HepG2 (cell line): ENCODE measurements at regions not wholly inside any gene's neighbourhood (a gene's known extent, or its start where the extent isn't known, plus 50 kb on each side); places are given as distances from the start of the nearest gene placed in this dataset.
A peak's percentile ranks its signal among the peaks of the same experiment; 100 is the strongest.

Experiments used
- ARNTL ChIP-seq: sonication (generic); formaldehyde crosslinking; IDR thresholded peaks from 2 replicates; pipeline ENCODE4 v1.4.0; 2020; ENCODE audit warnings: mild to moderate bottlenecking, missing genetic modification reagents
- NPAS2 ChIP-seq: sonication (generic); formaldehyde crosslinking; IDR thresholded peaks from 2 replicates; pipeline ENCODE4 v1.8.0; 2022; ENCODE audit warnings: mild to moderate bottlenecking, missing genetic modification reagents, borderline replicate concordance
- SP1 ChIP-seq, 2 experiments: fragments of 450-650 bp in 1 of 2; sonication (generic) in 1 of 2; formaldehyde crosslinking in 1 of 2; IDR thresholded peaks; 2 replicates each; pipeline versions ENCODE4 v1.4.0 to v1.6.1; 2016 to 2020; ENCODE audit warnings: missing genetic modification reagents in 1 of 2
- TGIF2 ChIP-seq: IDR thresholded peaks from 2 replicates; pipeline ENCODE4 v1.6.1; 2016; ENCODE audit warnings: control low read depth, missing compliant biosample characterization
- ZBED4 ChIP-seq: sonication (generic); formaldehyde crosslinking; IDR thresholded peaks from 2 replicates; pipeline ENCODE4 v1.4.0; 2020; ENCODE audit warnings: missing genetic modification reagents, borderline replicate concordance
- ZBTB10 ChIP-seq: sonication (generic); formaldehyde crosslinking; IDR thresholded peaks from 2 replicates; pipeline ENCODE4 v1.4.0; 2020; ENCODE audit warnings: missing genetic modification reagents, borderline replicate concordance
- ZMAT5 ChIP-seq: sonication (generic); formaldehyde crosslinking; IDR thresholded peaks from 2 replicates; pipeline ENCODE4 v1.5.0; 2020; ENCODE audit warnings: mild to moderate bottlenecking, low read depth, missing genetic modification reagents, borderline replicate concordance
- ZNF335 ChIP-seq: sonication (generic); formaldehyde crosslinking; IDR thresholded peaks from 2 replicates; pipeline ENCODE4 v1.4.0; 2020; ENCODE audit warnings: missing genetic modification reagents
- TF ChIP-seq, protein P1 (sequence below): sonication (generic); formaldehyde crosslinking; IDR thresholded peaks from 2 replicates; pipeline ENCODE4 v1.9.0; 2022; ENCODE audit warnings: low read depth, missing genetic modification reagents
- TF ChIP-seq, protein P2 (sequence below): sonication (generic); formaldehyde crosslinking; IDR thresholded peaks from 2 replicates; pipeline ENCODE4 v1.4.0; 2020; ENCODE audit warnings: missing genetic modification reagents, borderline replicate concordance
- TF ChIP-seq, protein P3 (sequence below): sonication (generic); formaldehyde crosslinking; IDR thresholded peaks from 2 replicates; pipeline ENCODE4 v1.8.0; 2022; ENCODE audit warnings: missing genetic modification reagents, mild to moderate bottlenecking, inconsistent platforms, borderline replicate concordance

DNA sequence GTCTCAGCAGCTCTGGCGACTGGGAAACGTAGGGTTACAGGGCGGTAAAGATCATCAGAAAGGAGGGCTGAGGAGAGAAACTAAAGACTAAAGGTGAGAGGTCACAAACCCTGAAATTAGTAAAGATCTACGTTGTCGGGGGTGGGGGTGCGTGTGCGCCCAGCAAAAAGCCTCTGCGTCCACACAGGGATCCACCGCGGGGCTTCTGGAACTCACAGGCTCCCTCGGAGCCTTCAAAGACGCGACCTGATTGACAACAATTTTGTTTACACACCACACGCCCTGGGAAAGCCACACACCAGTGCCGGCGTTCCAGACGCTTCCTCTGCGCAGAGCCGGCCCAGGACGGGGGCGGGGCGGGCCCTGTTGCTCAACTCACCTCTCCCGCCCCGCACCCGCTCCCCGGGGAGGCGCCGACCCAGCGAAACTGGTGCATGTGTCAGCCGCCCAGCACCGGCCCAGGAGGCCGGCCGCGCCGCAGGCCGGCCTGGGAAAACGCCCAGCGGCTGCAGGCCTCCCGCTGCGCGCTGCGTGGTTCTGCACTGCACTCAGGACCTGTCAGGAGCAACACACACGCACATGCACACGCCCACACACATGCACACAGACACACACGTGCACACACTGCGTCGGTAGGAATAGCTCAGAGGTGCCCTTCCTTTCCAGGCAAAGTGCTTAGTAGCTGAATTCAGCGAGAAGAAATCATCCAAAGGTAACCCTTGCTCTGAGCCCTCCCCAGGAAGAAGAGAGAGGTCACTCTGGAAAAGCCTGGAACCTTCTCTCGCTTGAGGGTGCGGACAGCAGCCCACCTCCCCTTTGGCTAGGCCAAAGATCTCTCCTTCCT, 57.2 kb upstream of the ARID1B start (continued):
- TF ChIP-seq ZBED4 (CRISPR knock-in tag) (peak; percentile 99), ZMAT5 (0 out of 2 replicates have a peak, but pooled peaks have one; percentile 40), ARNTL (CRISPR knock-in tag) (peak; percentile 81), TGIF2 (CRISPR knock-in tag) (peak; percentile 41; the same call in 1 of the 2 replicates), ZNF335 (peak; percentile 88), ZBTB10 (CRISPR knock-in tag) (peak; percentile 75; the same call in 1 of the 2 replicates), SP1 (IDR thresholded peaks at IDR 0.05) (no peak), SP1 (CRISPR knock-in tag; IDR thresholded peaks at IDR 0.05) (peak; percentile 66), NPAS2 (CRISPR knock-in tag) (no peak)
- TF ChIP-seq, protein P1, sequence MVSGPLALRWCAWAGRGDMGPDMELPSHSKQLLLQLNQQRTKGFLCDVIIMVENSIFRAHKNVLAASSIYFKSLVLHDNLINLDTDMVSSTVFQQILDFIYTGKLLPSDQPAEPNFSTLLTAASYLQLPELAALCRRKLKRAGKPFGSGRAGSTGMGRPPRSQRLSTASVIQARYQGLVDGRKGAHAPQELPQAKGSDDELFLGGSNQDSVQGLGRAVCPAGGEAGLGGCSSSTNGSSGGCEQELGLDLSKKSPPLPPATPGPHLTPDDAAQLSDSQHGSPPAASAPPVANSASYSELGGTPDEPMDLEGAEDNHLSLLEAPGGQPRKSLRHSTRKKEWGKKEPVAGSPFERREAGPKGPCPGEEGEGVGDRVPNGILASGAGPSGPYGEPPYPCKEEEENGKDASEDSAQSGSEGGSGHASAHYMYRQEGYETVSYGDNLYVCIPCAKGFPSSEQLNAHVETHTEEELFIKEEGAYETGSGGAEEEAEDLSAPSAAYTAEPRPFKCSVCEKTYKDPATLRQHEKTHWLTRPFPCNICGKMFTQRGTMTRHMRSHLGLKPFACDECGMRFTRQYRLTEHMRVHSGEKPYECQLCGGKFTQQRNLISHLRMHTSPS, result peak; percentile 57
- TF ChIP-seq, protein P2, sequence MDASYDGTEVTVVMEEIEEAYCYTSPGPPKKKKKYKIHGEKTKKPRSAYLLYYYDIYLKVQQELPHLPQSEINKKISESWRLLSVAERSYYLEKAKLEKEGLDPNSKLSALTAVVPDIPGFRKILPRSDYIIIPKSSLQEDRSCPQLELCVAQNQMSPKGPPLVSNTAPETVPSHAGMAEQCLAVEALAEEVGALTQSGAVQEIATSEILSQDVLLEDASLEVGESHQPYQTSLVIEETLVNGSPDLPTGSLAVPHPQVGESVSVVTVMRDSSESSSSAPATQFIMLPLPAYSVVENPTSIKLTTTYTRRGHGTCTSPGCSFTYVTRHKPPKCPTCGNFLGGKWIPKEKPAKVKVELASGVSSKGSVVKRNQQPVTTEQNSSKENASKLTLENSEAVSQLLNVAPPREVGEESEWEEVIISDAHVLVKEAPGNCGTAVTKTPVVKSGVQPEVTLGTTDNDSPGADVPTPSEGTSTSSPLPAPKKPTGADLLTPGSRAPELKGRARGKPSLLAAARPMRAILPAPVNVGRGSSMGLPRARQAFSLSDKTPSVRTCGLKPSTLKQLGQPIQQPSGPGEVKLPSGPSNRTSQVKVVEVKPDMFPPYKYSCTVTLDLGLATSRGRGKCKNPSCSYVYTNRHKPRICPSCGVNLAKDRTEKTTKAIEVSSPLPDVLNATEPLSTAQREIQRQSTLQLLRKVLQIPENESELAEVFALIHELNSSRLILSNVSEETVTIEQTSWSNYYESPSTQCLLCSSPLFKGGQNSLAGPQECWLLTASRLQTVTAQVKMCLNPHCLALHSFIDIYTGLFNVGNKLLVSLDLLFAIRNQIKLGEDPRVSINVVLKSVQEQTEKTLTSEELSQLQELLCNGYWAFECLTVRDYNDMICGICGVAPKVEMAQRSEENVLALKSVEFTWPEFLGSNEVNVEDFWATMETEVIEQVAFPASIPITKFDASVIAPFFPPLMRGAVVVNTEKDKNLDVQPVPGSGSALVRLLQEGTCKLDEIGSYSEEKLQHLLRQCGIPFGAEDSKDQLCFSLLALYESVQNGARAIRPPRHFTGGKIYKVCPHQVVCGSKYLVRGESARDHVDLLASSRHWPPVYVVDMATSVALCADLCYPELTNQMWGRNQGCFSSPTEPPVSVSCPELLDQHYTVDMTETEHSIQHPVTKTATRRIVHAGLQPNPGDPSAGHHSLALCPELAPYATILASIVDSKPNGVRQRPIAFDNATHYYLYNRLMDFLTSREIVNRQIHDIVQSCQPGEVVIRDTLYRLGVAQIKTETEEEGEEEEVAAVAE (CRISPR knock-in tag), result peak; percentile 88
- TF ChIP-seq, protein P3, sequence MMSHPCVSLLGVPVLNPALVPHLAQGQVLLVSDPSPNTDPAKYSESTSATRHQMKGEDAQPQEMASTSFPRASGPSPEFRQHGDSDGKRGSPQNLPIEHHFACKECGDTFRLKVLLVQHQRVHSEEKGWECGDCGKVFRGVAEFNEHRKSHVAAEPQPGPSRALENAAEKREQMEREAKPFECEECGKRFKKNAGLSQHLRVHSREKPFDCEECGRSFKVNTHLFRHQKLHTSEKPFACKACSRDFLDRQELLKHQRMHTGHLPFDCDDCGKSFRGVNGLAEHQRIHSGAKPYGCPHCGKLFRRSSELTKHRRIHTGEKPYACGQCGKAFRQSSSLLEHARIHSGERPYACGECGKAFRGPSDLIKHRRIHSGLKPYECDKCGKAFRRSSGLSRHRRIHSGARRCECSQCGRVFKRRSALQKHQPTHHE (CRISPR knock-in tag), result peak; percentile 80; the same call in 1 of the 2 replicates
